GM19099 (cell line): ENCODE measurements at regions not wholly inside any gene's neighbourhood (a gene's known extent, or its start where the extent isn't known, plus 50 kb on each side); places are given as distances from the start of the nearest gene placed in this dataset.

Experiments
- POLR2A ChIP-seq: IDR thresholded peaks from 3 replicates; pipeline ENCODE4 v1.6.1; 2011; ENCODE audit warnings: low read depth; ENCODE audit not compliant: insufficient read length; ENCODE audit errors: extremely low read depth

- TF ChIP-seq POLR2A: no peak
These were observed 868.8 kb upstream of the TMEM132C start for GRCh38 chr12:127398016-127398710.

GRCh38 chr12:127399451-127399850 lies 867.5 kb upstream of the TMEM132C start:
- TF ChIP-seq POLR2A: no peak

- TF ChIP-seq POLR2A: no peak
These were observed 866.7 kb upstream of the TMEM132C start for GRCh38 chr12:127400221-127400620.

- no peak for TF ChIP-seq POLR2A
These were observed 866.0 kb upstream of the TMEM132C start for GRCh38 chr12:127401005-127401404.

GRCh38 chr12:127401536-127401935 lies 865.4 kb upstream of the TMEM132C start:
- no peak for TF ChIP-seq POLR2A

GRCh38 chr12:127411166-127411915 lies 855.6 kb upstream of the TMEM132C start:
- no peak for TF ChIP-seq POLR2A

GRCh38 chr12:127411981-127412380 lies 855.0 kb upstream of the TMEM132C start:
- TF ChIP-seq POLR2A: no peak

GRCh38 chr12:127412866-127413265 lies 854.1 kb upstream of the TMEM132C start:
- no peak for TF ChIP-seq POLR2A

- no peak for TF ChIP-seq POLR2A
These were observed 852.8 kb upstream of the TMEM132C start for GRCh38 chr12:127414186-127414585.

GRCh38 chr12:127414636-127415035 lies 852.3 kb upstream of the TMEM132C start:
- TF ChIP-seq POLR2A: no peak

- TF ChIP-seq POLR2A: no peak
These were observed 850.2 kb upstream of the TMEM132C start for GRCh38 chr12:127416796-127417195.

GRCh38 chr12:127419111-127419510 lies 847.9 kb upstream of the TMEM132C start:
- TF ChIP-seq POLR2A: no peak

- no peak for TF ChIP-seq POLR2A
These were observed 845.4 kb upstream of the TMEM132C start for GRCh38 chr12:127421614-127422013.

GRCh38 chr12:127422935-127423566 lies 843.9 kb upstream of the TMEM132C start:
- no peak for TF ChIP-seq POLR2A

GRCh38 chr12:127425474-127425873 lies 841.5 kb upstream of the TMEM132C start:
- TF ChIP-seq POLR2A: no peak

GRCh38 chr12:127428420-127428819 lies 838.5 kb upstream of the TMEM132C start:
- TF ChIP-seq POLR2A: no peak
